ENCODE measurements at regions not wholly inside any gene's neighbourhood (a gene's known extent, or its start where the extent isn't known, plus 50 kb on each side); places are given as distances from the start of the nearest gene placed in this dataset.

DNA sequence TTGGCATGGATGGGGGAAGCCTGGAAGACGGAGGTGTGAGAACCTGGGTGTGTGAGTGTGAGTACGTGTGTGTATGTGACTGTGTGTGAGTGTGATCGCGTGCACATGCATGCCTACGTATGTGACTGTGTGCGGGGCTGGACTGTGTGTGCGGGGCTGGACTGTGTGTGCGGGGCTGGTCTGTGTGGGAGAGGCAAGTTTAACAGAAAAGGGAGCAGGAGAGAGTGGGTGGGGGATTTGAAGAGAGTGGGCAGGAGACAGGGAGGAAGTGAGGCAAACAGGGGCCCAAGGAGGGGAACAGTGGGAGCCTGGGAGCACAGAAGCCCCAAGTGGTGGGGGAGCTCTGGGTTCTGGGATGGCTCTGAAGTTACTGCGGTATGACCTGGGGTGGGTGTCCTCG lies 103.7 kb upstream of the LHX5 start:
- no peak for DNase-seq (ENCODE audit: low read depth)
- no peak for TF ChIP-seq CTCF (IDR thresholded peaks at IDR 0.05; ENCODE audit: low read length, missing control alignments)
- H3K4me3 ChIP-seq (replicated peaks; ENCODE audit: low read depth, low read length): no peak overlapping the region

DNA sequence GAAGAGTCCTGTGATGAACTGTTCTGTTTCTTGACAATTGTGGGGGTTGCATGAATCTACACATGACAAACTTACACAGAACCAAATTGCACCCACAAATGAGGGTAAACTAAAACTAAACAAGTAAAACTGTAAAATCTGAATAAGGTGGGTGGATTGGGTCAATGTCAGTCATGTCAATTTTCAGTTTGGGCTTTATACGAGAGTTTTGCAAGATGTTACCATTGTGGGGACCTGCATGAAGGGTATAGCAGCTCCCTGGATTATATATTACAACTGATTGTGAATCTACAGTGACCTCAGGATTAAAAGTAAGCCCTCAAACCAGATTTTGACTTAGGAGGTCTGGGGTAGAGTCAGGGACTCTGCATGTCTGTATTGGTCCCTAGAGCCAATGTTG lies 101.5 kb upstream of the LHX5 start:
- no peak overlapping the region for H3K4me3 ChIP-seq (replicated peaks; ENCODE audit: low read depth, low read length)

DNA sequence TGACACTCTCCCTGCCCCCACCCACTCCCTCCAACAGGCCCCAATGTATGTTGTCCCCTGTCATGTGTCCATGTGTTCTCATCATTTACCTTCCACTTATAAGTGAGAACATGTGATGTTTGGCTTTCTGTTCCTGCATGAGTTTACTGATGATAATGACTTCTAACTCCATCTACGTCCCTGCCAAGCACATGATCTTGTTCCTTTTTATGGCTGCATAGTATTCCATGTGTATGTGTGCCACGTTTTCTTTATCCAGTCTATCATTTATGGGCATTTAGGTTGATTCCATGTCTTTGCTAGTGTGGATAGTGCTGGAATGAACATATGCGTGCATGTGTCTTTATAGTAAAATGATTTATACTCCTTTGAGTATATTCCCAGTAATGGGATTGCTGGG lies 100.0 kb upstream of the LHX5 start:
- TF ChIP-seq CTCF (IDR thresholded peaks at IDR 0.05; ENCODE audit: low read length, missing control alignments): no peak
- DNase-seq (ENCODE audit: low read depth): no peak

More for the DNA sequence above, 101.5 kb upstream of the LHX5 start:
- DNase-seq (ENCODE audit: low read depth): no peak
- TF ChIP-seq CTCF (IDR thresholded peaks at IDR 0.05; ENCODE audit: low read length, missing control alignments): no peak

DNA sequence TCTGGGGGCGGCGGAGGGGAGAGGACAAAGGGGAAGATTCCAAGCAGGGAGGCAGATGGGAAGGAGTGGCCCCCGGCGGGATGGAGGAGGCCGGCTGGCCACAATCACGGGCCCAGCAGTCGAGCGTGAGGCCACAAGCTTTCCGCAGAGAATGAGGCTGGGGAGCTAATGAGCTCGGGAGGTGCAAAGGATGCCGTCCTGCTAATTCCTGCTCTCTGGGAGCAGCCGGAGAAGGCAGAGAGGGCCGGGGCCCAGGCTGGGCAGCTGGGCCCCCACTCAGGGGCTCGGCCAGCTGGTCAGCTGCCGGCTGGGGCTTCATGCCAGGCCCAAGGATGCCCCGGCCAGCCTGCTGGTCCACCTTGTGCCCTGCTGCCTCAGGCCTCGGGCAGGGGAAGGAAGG lies 98.1 kb upstream of the LHX5 start:
- DNase-seq (ENCODE audit: low read depth): no peak
- H3K4me3 ChIP-seq (replicated peaks; ENCODE audit: low read depth, low read length): no peak overlapping the region
- TF ChIP-seq CTCF (IDR thresholded peaks at IDR 0.05; ENCODE audit: low read length, missing control alignments): no peak

More for the DNA sequence above, 100.0 kb upstream of the LHX5 start:
- no peak overlapping the region for H3K4me3 ChIP-seq (replicated peaks; ENCODE audit: low read depth, low read length)

GRCh38 chr12:113568021-113568420 lies 96.3 kb upstream of the LHX5 start:
- no peak for TF ChIP-seq CTCF (IDR thresholded peaks at IDR 0.05; ENCODE audit: low read length, missing control alignments)

GRCh38 chr12:113565368-113565767 lies 93.7 kb upstream of the LHX5 start:
- no peak overlapping the region for H3K4me3 ChIP-seq (replicated peaks; ENCODE audit: low read depth, low read length)
- no peak for TF ChIP-seq CTCF (IDR thresholded peaks at IDR 0.05; ENCODE audit: low read length, missing control alignments)
- no peak for DNase-seq (ENCODE audit: low read depth)

More at GRCh38 chr12:113568021-113568420, 96.3 kb upstream of the LHX5 start:
- no peak for DNase-seq (ENCODE audit: low read depth)
- no peak overlapping the region for H3K4me3 ChIP-seq (replicated peaks; ENCODE audit: low read depth, low read length)

GRCh38 chr12:113561068-113561780 lies 89.6 kb upstream of the LHX5 start:
- no peak for DNase-seq (ENCODE audit: low read depth)
- no peak for TF ChIP-seq CTCF (IDR thresholded peaks at IDR 0.05; ENCODE audit: low read length, missing control alignments)
- no peak overlapping the region for H3K4me3 ChIP-seq (replicated peaks; ENCODE audit: low read depth, low read length)
